Caco-2 (cell line): ENCODE measurements at regions not wholly inside any gene's neighbourhood (a gene's known extent, or its start where the extent isn't known, plus 50 kb on each side); places are given as distances from the start of the nearest gene placed in this dataset.

ENCODE experiments used
- BruUV-seq: library from RNA; stranded (reverse); fragments of 400-500 nt; replicated peaks from 2 replicates; lab custom pipeline; 2021; lab: Mats Ljungman, UMichigan
- CTCF ChIA-PET: fragments of 300-600 bp; sonication (Branson Sonifier 250); formaldehyde crosslinking; loops from one replicate; lab custom pipeline; 2022; ENCODE audit warnings: antibody characterized with exemption; lab: Charles Lee
- POLR2A ChIA-PET: fragments of 300-600 bp; sonication (Branson Sonifier 250); formaldehyde crosslinking; loops from one replicate; lab custom pipeline; 2022; ENCODE audit warnings: antibody characterized with exemption; lab: Charles Lee
- DNase-seq, 2 experiments: peaks; one replicate each; pipeline versions ENCODE4 v3.0.0 to v3.0.0-alpha.2; 2020 to 2022
- H3K27me3 ChIP-seq: replicated peaks from 2 replicates; pipeline ENCODE4 v1.6.0; 2011; ENCODE audit warnings: low read length; ENCODE audit not compliant: control insufficient read depth, insufficient read depth
- H3K36me3 ChIP-seq: 2 replicates; pipeline ENCODE4 v1.5.1; 2011; ENCODE audit warnings: low read length; ENCODE audit not compliant: control insufficient read depth, insufficient read depth
- H3K4me1 ChIP-seq: fragments of 250-450 bp; sonication (Bioruptor Pico); 2 replicates; pipeline ENCODE4 v1.5.1; 2020; ENCODE audit warnings: mild to moderate bottlenecking
- H3K4me3 ChIP-seq: 2 replicates; pipeline ENCODE4 v1.5.1; 2011; ENCODE audit warnings: low read depth, mild to moderate bottlenecking, control low read depth, low read length
- H3K9me3 ChIP-seq: fragments of 250-450 bp; sonication (Bioruptor Pico); 2 replicates; pipeline ENCODE4 v1.5.1; 2020; ENCODE audit warnings: mild to moderate bottlenecking, moderate library complexity
- H3K27ac Mint-ChIP-seq: one replicate; pipeline ENCODE4 v1.8.0; 2022; ENCODE audit warnings: mixed read lengths; ENCODE audit not compliant: unreplicated experiment
- H3K27me3 Mint-ChIP-seq: one replicate; pipeline ENCODE4 v1.8.0; 2022; ENCODE audit warnings: mixed read lengths; ENCODE audit not compliant: insufficient read depth, unreplicated experiment
- H3K36me3 Mint-ChIP-seq: one replicate; pipeline ENCODE4 v1.8.0; 2022; ENCODE audit warnings: mild to moderate bottlenecking, mixed read lengths; ENCODE audit not compliant: insufficient read depth, unreplicated experiment
- H3K4me1 Mint-ChIP-seq: one replicate; pipeline ENCODE4 v1.8.0; 2022; ENCODE audit warnings: low read depth, mixed read lengths; ENCODE audit not compliant: unreplicated experiment
- H3K4me3 Mint-ChIP-seq: one replicate; pipeline ENCODE4 v1.8.0; 2022; ENCODE audit warnings: mild to moderate bottlenecking, moderate library complexity, mixed read lengths; ENCODE audit not compliant: unreplicated experiment
- H3K9me3 Mint-ChIP-seq: one replicate; pipeline ENCODE4 v1.8.0; 2022; ENCODE audit warnings: mixed read lengths; ENCODE audit not compliant: unreplicated experiment
- CTCF ChIP-seq, 2 experiments: fragments of 200-600 bp in 1 of 2; IDR thresholded peaks; 1 replicate in 1 of 2; 2 replicates in 1 of 2; pipeline versions ENCODE4 v1.5.1 to v1.8.0; 2011 to 2022; ENCODE audit warnings: antibody characterized with exemption in 1 of 2, control low read depth in 1 of 2, inconsistent platforms in 1 of 2, low read depth in 1 of 2, low read length in 1 of 2, mild to moderate bottlenecking in 1 of 2, moderate library complexity in 1 of 2; ENCODE audit not compliant: insufficient read depth in 1 of 2, severe bottlenecking in 1 of 2, unreplicated experiment in 1 of 2
- intact Hi-C: fragments of 100-400 bp; cut with micrococcal nuclease; formaldehyde crosslinking; loops from one replicate; pipeline ENCODE4 v1.10.0; 2022; ENCODE audit not compliant: unreplicated experiment

GRCh38 chr18:5024741-5025140, 172.3 kb downstream of the AKAIN1 start:
- Histone ChIP-seq H3K36me3 (no peaks in the 10 kb centered on the region), H3K27me3 (no peaks in the 10 kb centered on the region), H3K4me1 (no peaks in the 10 kb centered on the region), H3K9me3 (no peaks in the 10 kb centered on the region), H3K4me3 (no peak overlapping the region)
- BruUV-seq = no TSS peak
- Mint-ChIP-seq H3K27ac (no peak overlapping the region), H3K27me3 (peaks cover 3% of the 10 kb centered on the region), H3K36me3 (no peaks in the 10 kb centered on the region), H3K4me1 (no peaks in the 10 kb centered on the region), H3K4me3 (no peak overlapping the region), H3K9me3 (no peaks in the 10 kb centered on the region)
- no peak for TF ChIP-seq CTCF (IDR thresholded peaks at IDR 0.05; ENCODE audit: insufficient read depth in 1 of 2, low read depth in 1 of 2, low read length in 1 of 2, severe bottlenecking in 1 of 2, unreplicated experiment in 1 of 2)
- DNase-seq = no peak
- CTCF ChIA-PET = no interaction called here
- POLR2A ChIA-PET = no interaction called here
- intact Hi-C loops = no loop called here

- no peak overlapping the region for H3K4me3 Mint-ChIP-seq
- no peak for TF ChIP-seq CTCF (IDR thresholded peaks at IDR 0.05; ENCODE audit: insufficient read depth in 1 of 2, low read depth in 1 of 2, low read length in 1 of 2, severe bottlenecking in 1 of 2, unreplicated experiment in 1 of 2)
- POLR2A ChIA-PET = no interaction called here
- H3K9me3 ChIP-seq = no peaks in the 10 kb centered on the region
- no peak for DNase-seq
- intact Hi-C loops = no loop called here
- H3K9me3 Mint-ChIP-seq = no peaks in the 10 kb centered on the region
- no peaks in the 10 kb centered on the region for H3K4me1 ChIP-seq
- H3K4me3 ChIP-seq = no peak overlapping the region
- BruUV-seq = no TSS peak
- H3K27me3 Mint-ChIP-seq = peaks cover 3% of the 10 kb centered on the region
- no peaks in the 10 kb centered on the region for H3K27me3 ChIP-seq
- H3K36me3 Mint-ChIP-seq = no peaks in the 10 kb centered on the region
- no peaks in the 10 kb centered on the region for H3K4me1 Mint-ChIP-seq
- H3K27ac Mint-ChIP-seq = no peak overlapping the region
- no peaks in the 10 kb centered on the region for H3K36me3 ChIP-seq
- CTCF ChIA-PET = interaction anchor here (0.7 kb wide), 1 partner anchor 17 kb away, joined by 3 read pairs; no protein-coding TSS in a partner anchor
These were observed 175.5 kb downstream of the AKAIN1 start for GRCh38 chr18:5021558-5021957.

GRCh38 chr18:5015213-5015612, 181.8 kb downstream of the AKAIN1 start:
- H3K4me3 ChIP-seq = no peak overlapping the region
- CTCF ChIA-PET = interaction anchor here (0.9 kb wide), 1 partner anchor 8 kb away, joined by 4 read pairs; no protein-coding TSS in a partner anchor
- Mint-ChIP-seq H3K4me1 (no peaks in the 10 kb centered on the region), H3K36me3 (no peaks in the 10 kb centered on the region), H3K9me3 (no peaks in the 10 kb centered on the region), H3K27me3 (peaks cover 2% of the 10 kb centered on the region), H3K4me3 (no peak overlapping the region), H3K27ac (no peak overlapping the region)
- BruUV-seq = no TSS peak
- H3K9me3 ChIP-seq = no peaks in the 10 kb centered on the region
- H3K4me1 ChIP-seq = no peaks in the 10 kb centered on the region
- no peaks in the 10 kb centered on the region for H3K27me3 ChIP-seq
- no peak for TF ChIP-seq CTCF (IDR thresholded peaks at IDR 0.05; ENCODE audit: insufficient read depth in 1 of 2, low read depth in 1 of 2, low read length in 1 of 2, severe bottlenecking in 1 of 2, unreplicated experiment in 1 of 2)
- POLR2A ChIA-PET = no interaction called here
- intact Hi-C loops = no loop called here
- no peaks in the 10 kb centered on the region for H3K36me3 ChIP-seq
- DNase-seq = no peak
